HepG2 (cell line): ENCODE measurements at regions not wholly inside any gene's neighbourhood (a gene's known extent, or its start where the extent isn't known, plus 50 kb on each side); places are given as distances from the start of the nearest gene placed in this dataset.

Experiments
- ATAC-seq: fragments of 200-7000 bp; cut with Tn5 transposase; 3 replicates; pipeline ENCODE4 v1.9.1; 2020; ENCODE audit warnings: mild to moderate bottlenecking, moderate library complexity
- BruUV-seq: library from RNA; stranded (reverse); fragments of 400-500 nt; replicated peaks from 2 replicates; lab custom pipeline; 2021; lab: Mats Ljungman, UMichigan
- CTCF ChIA-PET: fragments of 300-600 bp; formaldehyde crosslinking; extraction: SDS; loops from one replicate; lab custom pipeline; 2021; ENCODE audit warnings: low total read pairs, inconsistent platforms, low intra/inter-chr PET ratio; lab: Yijun Ruan, JAX
- POLR2A ChIA-PET: fragments of 350-600 bp; sonication (Branson Sonifier 250); formaldehyde crosslinking; loops from one replicate; lab custom pipeline; 2020; ENCODE audit warnings: antibody characterized with exemption, inconsistent platforms; lab: Yijun Ruan, JAX
- DNase-seq: peaks from one replicate; pipeline ENCODE4 v3.0.0-alpha.2; 2015; ENCODE audit warnings: low spot score
- FAIRE-seq: peaks from 3 replicates; lab custom pipeline; 2011; peaks lifted over from hg19 to GRCh38; lab: Jason Lieb, UNC
- H2AFZ ChIP-seq: one replicate; pipeline ENCODE4 v1.6.1; 2011; ENCODE audit warnings: low read length, inconsistent platforms
- H3K27ac ChIP-seq: fragments of 300-600 bp; 3 replicates; pipeline ENCODE4 v1.8.0; 2011; ENCODE audit warnings: mixed run types, mild to moderate bottlenecking, mixed read lengths, low read length, inconsistent platforms; ENCODE audit not compliant: insufficient read depth; ENCODE audit errors: extremely low read length
- H3K27me3 ChIP-seq, 2 experiments: fragments of 200-600 bp in 1 of 2; 2 replicates in 1 of 2; 3 replicates in 1 of 2; pipeline versions ENCODE4 v1.6.0 to v1.8.0; 2011; ENCODE audit warnings: low read length in 2 of 2, mild to moderate bottlenecking in 2 of 2, moderate library complexity in 2 of 2, inconsistent platforms in 1 of 2; ENCODE audit not compliant: insufficient read depth in 2 of 2, control insufficient read depth in 1 of 2
- H3K36me3 ChIP-seq, 2 experiments: fragments of 200-600 bp in 1 of 2; replicated peaks in 1 of 2; 2 replicates in 1 of 2; 3 replicates in 1 of 2; pipeline versions ENCODE4 v1.5.1 to v1.8.0; 2011; ENCODE audit warnings: low read length in 2 of 2, inconsistent platforms in 1 of 2; ENCODE audit not compliant: insufficient read depth in 2 of 2, control insufficient read depth in 1 of 2
- H3K4me1 ChIP-seq: 2 replicates; pipeline ENCODE4 v1.5.1; 2012; ENCODE audit warnings: low read length, inconsistent platforms; ENCODE audit not compliant: insufficient read depth
- H3K4me2 ChIP-seq: 2 replicates; pipeline ENCODE4 v1.6.0; 2011; ENCODE audit warnings: low read depth, low read length, inconsistent platforms
- H3K4me3 ChIP-seq, 3 experiments: fragments of 200-600 bp in 1 of 3; sonication (generic), shearing (Covaris generic) in 1 of 3; replicated peaks in 1 of 3; 2 replicates each; pipeline ENCODE4 v1.5.1; 2011 to 2016; ENCODE audit warnings: low read length in 3 of 3, inconsistent platforms in 2 of 3, low read depth in 2 of 3, mild to moderate bottlenecking in 2 of 3, control low read depth in 1 of 3, mixed read lengths in 1 of 3; ENCODE audit not compliant: insufficient read depth in 1 of 3
- H3K79me2 ChIP-seq: one replicate; pipeline ENCODE4 v1.6.1; 2011; ENCODE audit warnings: low read length, inconsistent platforms; ENCODE audit not compliant: insufficient read depth
- H3K9ac ChIP-seq: 2 replicates; pipeline ENCODE4 v1.6.0; 2011; ENCODE audit warnings: mild to moderate bottlenecking, low read depth, low read length, inconsistent platforms; ENCODE audit not compliant: insufficient read depth
- H3K9me3 ChIP-seq: 2 replicates; pipeline ENCODE4 v1.5.1; 2012; ENCODE audit warnings: mild to moderate bottlenecking, low read length
- H4K20me1 ChIP-seq: 2 replicates; pipeline ENCODE4 v1.6.0; 2011; ENCODE audit warnings: inconsistent platforms, mild to moderate bottlenecking, low read length, moderate library complexity; ENCODE audit not compliant: insufficient read depth
- HMGA1 ChIP-seq: sonication (generic); formaldehyde crosslinking; conservative IDR thresholded peaks from 2 replicates; pipeline ENCODE4 v1.4.0; 2020; ENCODE audit warnings: missing genetic modification reagents
- JUND ChIP-seq: sonication (generic); formaldehyde crosslinking; IDR thresholded peaks from 2 replicates; pipeline ENCODE4 v1.8.0; 2022; ENCODE audit warnings: mild to moderate bottlenecking, missing genetic modification reagents
- KLF6 ChIP-seq: IDR thresholded peaks from 2 replicates; pipeline ENCODE4 v1.8.0; 2016; ENCODE audit warnings: missing biosample characterization, missing genetic modification reagents
- RXRA ChIP-seq: sonication (generic); formaldehyde crosslinking; IDR thresholded peaks from 2 replicates; pipeline ENCODE4 v1.5.1; 2020; ENCODE audit warnings: missing genetic modification reagents
- SOX6 ChIP-seq, 2 experiments: fragments of 450-650 bp in 1 of 2; sonication (generic) in 1 of 2; formaldehyde crosslinking in 1 of 2; IDR thresholded peaks; 2 replicates each; pipeline versions ENCODE4 v1.4.0 to v1.6.1; 2017 to 2020; ENCODE audit warnings: antibody characterized with exemption in 1 of 2, mild to moderate bottlenecking in 1 of 2, missing genetic modification reagents in 1 of 2
- SP4 ChIP-seq: sonication (generic); formaldehyde crosslinking; IDR thresholded peaks from 2 replicates; pipeline ENCODE4 v1.8.1; 2023; ENCODE audit warnings: mild to moderate bottlenecking, missing genetic modification reagents
- TARDBP ChIP-seq: sonication (generic); formaldehyde crosslinking; IDR thresholded peaks from 2 replicates; pipeline ENCODE4 v1.8.0; 2022; ENCODE audit warnings: mild to moderate bottlenecking, missing genetic modification reagents
- ZBTB7B ChIP-seq: sonication (generic); formaldehyde crosslinking; IDR thresholded peaks from 2 replicates; pipeline ENCODE4 v1.4.0; 2020; ENCODE audit warnings: missing genetic modification reagents
- ZFP36L2 ChIP-seq: sonication (generic); formaldehyde crosslinking; IDR thresholded peaks from 2 replicates; pipeline ENCODE4 v1.4.0; 2020; ENCODE audit warnings: missing genetic modification reagents
- ZMYM2 ChIP-seq: sonication (generic); formaldehyde crosslinking; IDR thresholded peaks from 2 replicates; pipeline ENCODE4 v1.8.0; 2022; ENCODE audit warnings: mild to moderate bottlenecking, missing genetic modification reagents
- ZNF282 ChIP-seq: fragments of 450-650 bp; IDR thresholded peaks from 2 replicates; pipeline ENCODE4 v1.6.1; 2018; ENCODE audit not compliant: partially characterized antibody
- ZSCAN22 ChIP-seq: sonication (generic); formaldehyde crosslinking; IDR thresholded peaks from 2 replicates; pipeline ENCODE4 v1.4.0; 2020; ENCODE audit warnings: mild to moderate bottlenecking, missing genetic modification reagents
- WGBS: methylation state at CpG from one replicate; pipeline ENCODE4 v1.1.6; 2017; ENCODE audit warnings: low lambda C conversion rate; 5-methylcytosine and 5-hydroxymethylcytosine counted together
- in situ Hi-C: cut with HindIII; loops from 2 replicates; pipeline ENCODE4 v1.10.0; 2017; ENCODE audit warnings: low pct_unique_long_range_greater_than_20kb; ENCODE audit not compliant: extremely low pct_ligation_motif_present
- intact Hi-C: fragments of 100-400 bp; cut with micrococcal nuclease; formaldehyde crosslinking; loops from one replicate; pipeline ENCODE4 v1.10.0; 2022; ENCODE audit not compliant: unreplicated experiment
- TF ChIP-seq, protein P1 (sequence below): sonication (generic); formaldehyde crosslinking; IDR thresholded peaks from 2 replicates; pipeline ENCODE4 v1.5.0; 2020; ENCODE audit warnings: missing genetic modification reagents
- TF ChIP-seq, protein P2 (sequence below): sonication (generic); formaldehyde crosslinking; IDR thresholded peaks from 2 replicates; pipeline ENCODE4 v1.4.0; 2020; ENCODE audit warnings: missing genetic modification reagents
- TF ChIP-seq, protein P3 (sequence below): sonication (generic); formaldehyde crosslinking; IDR thresholded peaks from 2 replicates; pipeline ENCODE4 v1.4.0; 2020; ENCODE audit warnings: missing genetic modification reagents

DNA sequence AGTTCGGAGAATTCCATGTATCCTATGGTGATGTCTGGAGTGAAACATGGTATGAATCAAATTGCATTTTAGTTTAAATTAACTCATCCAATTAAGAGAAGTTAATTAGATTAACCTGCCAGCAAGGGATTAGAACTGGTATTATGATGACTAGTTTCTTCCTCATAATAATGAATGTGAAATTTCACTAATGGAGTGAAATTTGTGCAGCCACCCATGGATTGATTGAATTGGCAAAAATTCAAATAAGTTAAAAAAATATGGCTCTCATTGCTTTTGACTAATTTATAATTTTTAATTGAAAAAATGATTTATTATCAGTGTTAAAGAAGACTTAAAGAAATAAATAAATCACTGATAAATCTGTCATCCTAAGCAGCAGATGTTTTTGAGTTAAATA is 232.0 kb downstream of the KCNRG start:
- peaks cover 44% of the 10 kb centered on the region for H3K79me2 ChIP-seq
- intact Hi-C loops: loop anchor here (10.0 kb wide), 2 partner anchors 162 to 252 kb away; partner anchors contain the start of gene TRIM13
- no peak overlapping the region for H3K9ac ChIP-seq
- no TSS peak for BruUV-seq
- ChIA-PET CTCF (no interaction called here), POLR2A (no interaction called here)
- no peak overlapping the region for H2AFZ ChIP-seq
- no peak for DNase-seq
- H3K27ac ChIP-seq: no peak overlapping the region
- H3K27me3 ChIP-seq: no peaks in the 10 kb centered on the region
- ATAC-seq: no peak
- H3K4me1 ChIP-seq: peaks cover 74% of the 10 kb centered on the region
- no peak overlapping the region for H3K4me3 ChIP-seq
- no peaks in the 10 kb centered on the region for H3K9me3 ChIP-seq
- WGBS: 92% methylated on average over 1 of the region's 1 CpG
- in situ Hi-C loops: no loop called here
- no peak overlapping the region for H3K4me2 ChIP-seq
- FAIRE-seq: no peak
- no peaks in the 10 kb centered on the region for H3K36me3 ChIP-seq
- no peaks in the 10 kb centered on the region for H4K20me1 ChIP-seq
- TF ChIP-seq ZSCAN22 (CRISPR knock-in tag) (no peak), HMGA1 (no peak), JUND (CRISPR knock-in tag) (no peak), ZNF282 (no peak), TARDBP (CRISPR knock-in tag) (no peak), SP4 (no peak), ZMYM2 (no peak), ZFP36L2 (CRISPR knock-in tag) (no peak), ZBTB7B (no peak), SOX6 (IDR thresholded peaks at IDR 0.05) (no peak), SOX6 (CRISPR knock-in tag; IDR thresholded peaks at IDR 0.05) (no peak), KLF6 (CRISPR knock-in tag) (no peak), RXRA (CRISPR knock-in tag) (no peak)
- TF ChIP-seq, protein P1, sequence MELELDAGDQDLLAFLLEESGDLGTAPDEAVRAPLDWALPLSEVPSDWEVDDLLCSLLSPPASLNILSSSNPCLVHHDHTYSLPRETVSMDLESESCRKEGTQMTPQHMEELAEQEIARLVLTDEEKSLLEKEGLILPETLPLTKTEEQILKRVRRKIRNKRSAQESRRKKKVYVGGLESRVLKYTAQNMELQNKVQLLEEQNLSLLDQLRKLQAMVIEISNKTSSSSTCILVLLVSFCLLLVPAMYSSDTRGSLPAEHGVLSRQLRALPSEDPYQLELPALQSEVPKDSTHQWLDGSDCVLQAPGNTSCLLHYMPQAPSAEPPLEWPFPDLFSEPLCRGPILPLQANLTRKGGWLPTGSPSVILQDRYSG (CRISPR knock-in tag): no peak
- TF ChIP-seq, protein P2, sequence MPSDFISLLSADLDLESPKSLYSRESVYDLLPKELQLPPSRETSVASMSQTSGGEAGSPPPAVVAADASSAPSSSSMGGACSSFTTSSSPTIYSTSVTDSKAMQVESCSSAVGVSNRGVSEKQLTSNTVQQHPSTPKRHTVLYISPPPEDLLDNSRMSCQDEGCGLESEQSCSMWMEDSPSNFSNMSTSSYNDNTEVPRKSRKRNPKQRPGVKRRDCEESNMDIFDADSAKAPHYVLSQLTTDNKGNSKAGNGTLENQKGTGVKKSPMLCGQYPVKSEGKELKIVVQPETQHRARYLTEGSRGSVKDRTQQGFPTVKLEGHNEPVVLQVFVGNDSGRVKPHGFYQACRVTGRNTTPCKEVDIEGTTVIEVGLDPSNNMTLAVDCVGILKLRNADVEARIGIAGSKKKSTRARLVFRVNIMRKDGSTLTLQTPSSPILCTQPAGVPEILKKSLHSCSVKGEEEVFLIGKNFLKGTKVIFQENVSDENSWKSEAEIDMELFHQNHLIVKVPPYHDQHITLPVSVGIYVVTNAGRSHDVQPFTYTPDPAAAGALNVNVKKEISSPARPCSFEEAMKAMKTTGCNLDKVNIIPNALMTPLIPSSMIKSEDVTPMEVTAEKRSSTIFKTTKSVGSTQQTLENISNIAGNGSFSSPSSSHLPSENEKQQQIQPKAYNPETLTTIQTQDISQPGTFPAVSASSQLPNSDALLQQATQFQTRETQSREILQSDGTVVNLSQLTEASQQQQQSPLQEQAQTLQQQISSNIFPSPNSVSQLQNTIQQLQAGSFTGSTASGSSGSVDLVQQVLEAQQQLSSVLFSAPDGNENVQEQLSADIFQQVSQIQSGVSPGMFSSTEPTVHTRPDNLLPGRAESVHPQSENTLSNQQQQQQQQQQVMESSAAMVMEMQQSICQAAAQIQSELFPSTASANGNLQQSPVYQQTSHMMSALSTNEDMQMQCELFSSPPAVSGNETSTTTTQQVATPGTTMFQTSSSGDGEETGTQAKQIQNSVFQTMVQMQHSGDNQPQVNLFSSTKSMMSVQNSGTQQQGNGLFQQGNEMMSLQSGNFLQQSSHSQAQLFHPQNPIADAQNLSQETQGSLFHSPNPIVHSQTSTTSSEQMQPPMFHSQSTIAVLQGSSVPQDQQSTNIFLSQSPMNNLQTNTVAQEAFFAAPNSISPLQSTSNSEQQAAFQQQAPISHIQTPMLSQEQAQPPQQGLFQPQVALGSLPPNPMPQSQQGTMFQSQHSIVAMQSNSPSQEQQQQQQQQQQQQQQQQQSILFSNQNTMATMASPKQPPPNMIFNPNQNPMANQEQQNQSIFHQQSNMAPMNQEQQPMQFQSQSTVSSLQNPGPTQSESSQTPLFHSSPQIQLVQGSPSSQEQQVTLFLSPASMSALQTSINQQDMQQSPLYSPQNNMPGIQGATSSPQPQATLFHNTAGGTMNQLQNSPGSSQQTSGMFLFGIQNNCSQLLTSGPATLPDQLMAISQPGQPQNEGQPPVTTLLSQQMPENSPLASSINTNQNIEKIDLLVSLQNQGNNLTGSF (CRISPR knock-in tag): no peak
- TF ChIP-seq, protein P3, sequence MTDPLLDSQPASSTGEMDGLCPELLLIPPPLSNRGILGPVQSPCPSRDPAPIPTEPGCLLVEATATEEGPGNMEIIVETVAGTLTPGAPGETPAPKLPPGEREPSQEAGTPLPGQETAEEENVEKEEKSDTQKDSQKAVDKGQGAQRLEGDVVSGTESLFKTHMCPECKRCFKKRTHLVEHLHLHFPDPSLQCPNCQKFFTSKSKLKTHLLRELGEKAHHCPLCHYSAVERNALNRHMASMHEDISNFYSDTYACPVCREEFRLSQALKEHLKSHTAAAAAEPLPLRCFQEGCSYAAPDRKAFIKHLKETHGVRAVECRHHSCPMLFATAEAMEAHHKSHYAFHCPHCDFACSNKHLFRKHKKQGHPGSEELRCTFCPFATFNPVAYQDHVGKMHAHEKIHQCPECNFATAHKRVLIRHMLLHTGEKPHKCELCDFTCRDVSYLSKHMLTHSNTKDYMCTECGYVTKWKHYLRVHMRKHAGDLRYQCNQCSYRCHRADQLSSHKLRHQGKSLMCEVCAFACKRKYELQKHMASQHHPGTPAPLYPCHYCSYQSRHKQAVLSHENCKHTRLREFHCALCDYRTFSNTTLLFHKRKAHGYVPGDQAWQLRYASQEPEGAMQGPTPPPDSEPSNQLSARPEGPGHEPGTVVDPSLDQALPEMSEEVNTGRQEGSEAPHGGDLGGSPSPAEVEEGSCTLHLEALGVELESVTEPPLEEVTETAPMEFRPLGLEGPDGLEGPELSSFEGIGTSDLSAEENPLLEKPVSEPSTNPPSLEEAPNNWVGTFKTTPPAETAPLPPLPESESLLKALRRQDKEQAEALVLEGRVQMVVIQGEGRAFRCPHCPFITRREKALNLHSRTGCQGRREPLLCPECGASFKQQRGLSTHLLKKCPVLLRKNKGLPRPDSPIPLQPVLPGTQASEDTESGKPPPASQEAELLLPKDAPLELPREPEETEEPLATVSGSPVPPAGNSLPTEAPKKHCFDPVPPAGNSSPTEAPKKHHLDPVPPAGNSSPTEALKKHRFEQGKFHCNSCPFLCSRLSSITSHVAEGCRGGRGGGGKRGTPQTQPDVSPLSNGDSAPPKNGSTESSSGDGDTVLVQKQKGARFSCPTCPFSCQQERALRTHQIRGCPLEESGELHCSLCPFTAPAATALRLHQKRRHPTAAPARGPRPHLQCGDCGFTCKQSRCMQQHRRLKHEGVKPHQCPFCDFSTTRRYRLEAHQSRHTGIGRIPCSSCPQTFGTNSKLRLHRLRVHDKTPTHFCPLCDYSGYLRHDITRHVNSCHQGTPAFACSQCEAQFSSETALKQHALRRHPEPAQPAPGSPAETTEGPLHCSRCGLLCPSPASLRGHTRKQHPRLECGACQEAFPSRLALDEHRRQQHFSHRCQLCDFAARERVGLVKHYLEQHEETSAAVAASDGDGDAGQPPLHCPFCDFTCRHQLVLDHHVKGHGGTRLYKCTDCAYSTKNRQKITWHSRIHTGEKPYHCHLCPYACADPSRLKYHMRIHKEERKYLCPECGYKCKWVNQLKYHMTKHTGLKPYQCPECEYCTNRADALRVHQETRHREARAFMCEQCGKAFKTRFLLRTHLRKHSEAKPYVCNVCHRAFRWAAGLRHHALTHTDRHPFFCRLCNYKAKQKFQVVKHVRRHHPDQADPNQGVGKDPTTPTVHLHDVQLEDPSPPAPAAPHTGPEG: no peak
